HEK293 (cell line): ENCODE measurements at regions not wholly inside any gene's neighbourhood (a gene's known extent, or its start where the extent isn't known, plus 50 kb on each side); places are given as distances from the start of the nearest gene placed in this dataset.

Experiments
- CTCF ChIA-PET: fragments of 350-600 bp; formaldehyde crosslinking; extraction: SDS; loops from one replicate; lab custom pipeline; 2021; ENCODE audit warnings: antibody characterized with exemption; lab: Yijun Ruan, JAX
- POLR2A ChIA-PET: fragments of 300-600 bp; formaldehyde crosslinking; extraction: SDS; loops from one replicate; lab custom pipeline; 2020; ENCODE audit warnings: antibody characterized with exemption, inconsistent platforms; lab: Yijun Ruan, JAX
- H3K27ac ChIP-seq: fragments of 200-500 bp; sonication (Bioruptor generic); 2 replicates; pipeline ENCODE4 v1.5.1; 2014; ENCODE audit warnings: low read depth, low read length, control low read depth, inconsistent platforms; ENCODE audit errors: extremely low read depth
- H3K36me3 ChIP-seq, 2 experiments: fragments of 200-500 bp in 1 of 2; sonication (Bioruptor generic) in 1 of 2; 1 replicate in 1 of 2; 2 replicates in 1 of 2; pipeline ENCODE4 v1.5.1; 2014 to 2017; ENCODE audit warnings: inconsistent platforms in 2 of 2, low read length in 2 of 2; ENCODE audit not compliant: control insufficient read depth in 2 of 2, insufficient read depth in 1 of 2
- H3K4me1 ChIP-seq: fragments of 200-500 bp; sonication (Bioruptor generic); 2 replicates; pipeline ENCODE4 v1.5.1; 2014; ENCODE audit warnings: mild to moderate bottlenecking, low read length, inconsistent platforms; ENCODE audit not compliant: control insufficient read depth, insufficient read depth
- H3K4me3 ChIP-seq: 2 replicates; pipeline ENCODE4 v1.5.1; 2011; ENCODE audit warnings: low read depth, mild to moderate bottlenecking, control low read depth, low read length, moderate library complexity
- H3K9me3 ChIP-seq: fragments of 200-500 bp; sonication (Bioruptor generic); 2 replicates; pipeline ENCODE4 v1.5.1; 2014; ENCODE audit warnings: low read depth, low read length, inconsistent platforms; ENCODE audit not compliant: control insufficient read depth, insufficient read depth
- GLIS2 ChIP-seq: fragments of 450-650 bp; formaldehyde crosslinking; IDR thresholded peaks from 2 replicates; pipeline ENCODE4 v1.5.1; 2016; ENCODE audit warnings: missing biosample characterization, missing genetic modification characterization
- IKZF3 ChIP-seq: fragments of 450-650 bp; IDR thresholded peaks from 2 replicates; pipeline ENCODE4 v1.5.0; 2018; ENCODE audit warnings: missing biosample characterization, mild to moderate bottlenecking, missing genetic modification characterization, moderate library complexity
- KLF8 ChIP-seq: fragments of 450-650 bp; formaldehyde crosslinking; IDR thresholded peaks from 2 replicates; pipeline ENCODE4 v1.5.1; 2016; ENCODE audit warnings: missing biosample characterization, missing genetic modification characterization
- KLF9 ChIP-seq: fragments of 450-650 bp; formaldehyde crosslinking; IDR thresholded peaks from 2 replicates; pipeline ENCODE4 v1.5.1; 2016; ENCODE audit warnings: missing biosample characterization, missing genetic modification characterization, low read depth
- RBAK ChIP-seq: fragments of 450-650 bp; formaldehyde crosslinking; IDR thresholded peaks from 2 replicates; pipeline ENCODE4 v1.5.1; 2016; ENCODE audit warnings: missing biosample characterization, missing genetic modification characterization
- SP3 ChIP-seq: fragments of 450-650 bp; formaldehyde crosslinking; IDR thresholded peaks from 2 replicates; pipeline ENCODE4 v1.5.1; 2016; ENCODE audit warnings: missing biosample characterization, missing genetic modification characterization
- TRIM28 ChIP-seq: IDR thresholded peaks from 2 replicates; pipeline ENCODE4 v1.6.1; 2011; ENCODE audit warnings: low read length, control low read depth, borderline replicate concordance
- ZBTB8A ChIP-seq: fragments of 450-650 bp; formaldehyde crosslinking; IDR thresholded peaks from 2 replicates; pipeline ENCODE4 v1.5.1; 2016; ENCODE audit warnings: missing biosample characterization, missing genetic modification characterization
- ZFHX2 ChIP-seq: fragments of 450-650 bp; formaldehyde crosslinking; conservative IDR thresholded peaks from 2 replicates; pipeline ENCODE4 v1.5.1; 2016; ENCODE audit warnings: missing biosample characterization, missing genetic modification characterization
- ZFP3 ChIP-seq: fragments of 450-650 bp; formaldehyde crosslinking; IDR thresholded peaks from 2 replicates; pipeline ENCODE4 v1.5.1; 2016; ENCODE audit warnings: low read depth, missing biosample characterization, missing genetic modification characterization
- ZIC2 ChIP-seq: fragments of 450-650 bp; formaldehyde crosslinking; IDR thresholded peaks from 2 replicates; pipeline ENCODE4 v1.5.1; 2016; ENCODE audit warnings: missing biosample characterization, missing genetic modification characterization
- ZNF140 ChIP-seq: fragments of 450-650 bp; formaldehyde crosslinking; IDR thresholded peaks from 2 replicates; pipeline ENCODE4 v1.5.1; 2016; ENCODE audit warnings: missing biosample characterization, missing genetic modification characterization
- ZNF16 ChIP-seq: fragments of 450-650 bp; formaldehyde crosslinking; IDR thresholded peaks from 2 replicates; pipeline ENCODE4 v1.5.1; 2016; ENCODE audit warnings: low read depth, missing biosample characterization, missing genetic modification characterization
- ZNF214 ChIP-seq: fragments of 450-650 bp; formaldehyde crosslinking; IDR thresholded peaks from 2 replicates; pipeline ENCODE4 v1.5.1; 2017; ENCODE audit warnings: missing biosample characterization, mild to moderate bottlenecking, missing genetic modification characterization, borderline replicate concordance
- ZNF239 ChIP-seq: fragments of 450-650 bp; formaldehyde crosslinking; IDR thresholded peaks from 2 replicates; pipeline ENCODE4 v1.5.1; 2016; ENCODE audit warnings: missing biosample characterization, missing genetic modification characterization
- ZNF335 ChIP-seq: fragments of 450-650 bp; formaldehyde crosslinking; conservative IDR thresholded peaks from 2 replicates; pipeline ENCODE4 v1.5.1; 2016; ENCODE audit warnings: missing biosample characterization, missing genetic modification characterization
- ZNF350 ChIP-seq: fragments of 450-650 bp; formaldehyde crosslinking; IDR thresholded peaks from 2 replicates; pipeline ENCODE4 v1.5.0; 2017; ENCODE audit warnings: missing biosample characterization, mild to moderate bottlenecking, missing genetic modification characterization
- ZNF366 ChIP-seq: fragments of 450-650 bp; formaldehyde crosslinking; conservative IDR thresholded peaks from 2 replicates; pipeline ENCODE4 v1.5.1; 2016; ENCODE audit warnings: missing biosample characterization, missing genetic modification characterization
- ZNF426 ChIP-seq: fragments of 450-650 bp; formaldehyde crosslinking; IDR thresholded peaks from 2 replicates; pipeline ENCODE4 v1.5.1; 2017; ENCODE audit warnings: missing biosample characterization, missing genetic modification characterization, mild to moderate bottlenecking, inconsistent platforms, moderate library complexity
- ZNF521 ChIP-seq: fragments of 450-650 bp; formaldehyde crosslinking; IDR thresholded peaks from 2 replicates; pipeline ENCODE4 v1.5.1; 2017; ENCODE audit warnings: missing biosample characterization, mild to moderate bottlenecking, missing genetic modification characterization
- ZNF544 ChIP-seq: fragments of 450-650 bp; formaldehyde crosslinking; IDR thresholded peaks from 2 replicates; pipeline ENCODE4 v1.5.0; 2017; ENCODE audit warnings: missing biosample characterization, missing genetic modification characterization
- ZNF600 ChIP-seq: fragments of 450-650 bp; formaldehyde crosslinking; IDR thresholded peaks from 2 replicates; pipeline ENCODE4 v1.5.1; 2016; ENCODE audit warnings: missing biosample characterization, missing genetic modification characterization
- ZNF626 ChIP-seq: fragments of 450-650 bp; sonication (Bioruptor Pico); formaldehyde crosslinking; IDR thresholded peaks from 2 replicates; pipeline ENCODE4 v1.5.1; 2018; ENCODE audit warnings: missing biosample characterization, missing genetic modification characterization, inconsistent platforms
- ZNF664 ChIP-seq: fragments of 450-650 bp; formaldehyde crosslinking; IDR thresholded peaks from 2 replicates; pipeline ENCODE4 v1.5.1; 2016; ENCODE audit warnings: missing biosample characterization, missing genetic modification characterization
- ZNF837 ChIP-seq: fragments of 450-650 bp; formaldehyde crosslinking; IDR thresholded peaks from 2 replicates; pipeline ENCODE4 v1.5.1; 2016; ENCODE audit warnings: missing biosample characterization, missing genetic modification characterization
- ZNF843 ChIP-seq: fragments of 450-650 bp; formaldehyde crosslinking; IDR thresholded peaks from 2 replicates; pipeline ENCODE4 v1.5.1; 2016; ENCODE audit warnings: missing biosample characterization, missing genetic modification characterization
- ZXDB ChIP-seq: fragments of 450-650 bp; formaldehyde crosslinking; IDR thresholded peaks from 2 replicates; pipeline ENCODE4 v1.5.1; 2016; ENCODE audit warnings: missing biosample characterization, missing genetic modification characterization
- TF ChIP-seq, protein P1 (sequence below): fragments of 450-650 bp; formaldehyde crosslinking; IDR thresholded peaks from 2 replicates; pipeline ENCODE4 v1.5.1; 2016; ENCODE audit warnings: missing biosample characterization, missing genetic modification characterization
- TF ChIP-seq, protein P2 (sequence below): fragments of 450-650 bp; formaldehyde crosslinking; IDR thresholded peaks from 2 replicates; pipeline ENCODE4 v1.5.1; 2016; ENCODE audit warnings: missing biosample characterization, missing genetic modification characterization
- TF ChIP-seq, protein P3 (sequence below): fragments of 450-650 bp; formaldehyde crosslinking; IDR thresholded peaks from 2 replicates; pipeline ENCODE4 v1.5.1; 2017; ENCODE audit warnings: missing biosample characterization, missing genetic modification characterization

DNA sequence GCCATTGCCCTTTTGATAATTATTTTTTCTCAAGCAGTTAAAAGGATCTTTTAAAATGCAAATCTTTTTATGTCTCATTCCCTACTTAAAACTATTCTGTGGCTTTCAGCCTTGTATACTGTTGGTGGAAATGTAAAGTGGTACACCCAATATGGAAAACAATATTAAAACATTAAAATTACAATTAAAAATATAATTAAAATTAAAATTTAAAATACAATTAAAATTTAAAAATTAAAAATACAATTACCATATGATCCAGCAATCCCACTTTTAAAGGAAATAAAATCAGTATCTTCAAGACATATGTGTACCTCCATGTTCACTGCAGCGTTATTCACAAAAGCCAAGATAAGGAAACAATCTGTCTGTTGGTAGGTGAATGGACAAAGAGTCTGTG, 340.8 kb upstream of the TOM1L1 start:
- POLR2A ChIA-PET: no interaction called here
- no peaks in the 10 kb centered on the region for H3K9me3 ChIP-seq
- no peak overlapping the region for H3K27ac ChIP-seq
- TF ChIP-seq ZNF335 (tag by site-specific recombination) (no peak), RBAK (tag by site-specific recombination) (no peak), ZFP3 (tag by site-specific recombination) (no peak), KLF8 (tag by site-specific recombination) (no peak)
- TF ChIP-seq, all 188 proteins: peak for 0
- no peak overlapping the region for H3K4me3 ChIP-seq
- no peaks in the 10 kb centered on the region for H3K36me3 ChIP-seq
- no peaks in the 10 kb centered on the region for H3K4me1 ChIP-seq
- CTCF ChIA-PET: no interaction called here

DNA sequence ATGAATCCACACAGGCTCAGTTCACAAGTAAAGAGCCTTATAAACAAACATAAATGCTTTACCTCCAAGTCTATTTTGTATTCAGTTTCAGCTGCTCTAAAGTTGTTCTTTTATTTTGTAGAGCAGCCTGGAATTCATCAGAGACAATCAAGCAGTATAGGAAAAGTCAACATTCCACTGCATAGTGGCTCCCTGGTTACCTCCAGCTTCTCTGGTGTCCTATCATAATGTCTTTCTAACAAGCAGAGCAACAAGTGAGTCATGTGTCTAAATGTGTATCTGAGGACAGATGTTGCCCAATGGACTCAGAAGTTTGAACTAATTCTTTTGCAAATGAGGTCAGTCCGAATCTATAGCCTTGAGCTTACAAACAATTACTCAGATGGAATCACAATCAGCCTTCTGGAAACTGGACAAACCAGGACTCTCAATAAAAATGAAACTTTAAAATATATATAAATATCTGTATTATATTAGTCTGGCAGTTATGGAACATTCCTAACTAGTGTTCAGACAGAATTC, 292.0 kb upstream of the TOM1L1 start:
- ChIA-PET CTCF (no interaction called here), POLR2A (no interaction called here)
- no peak for TF ChIP-seq ZNF426 (tag by site-specific recombination)
- TF ChIP-seq GLIS2: no peak
- TF ChIP-seq ZFHX2: no peak
- no peak for TF ChIP-seq IKZF3 (tag by site-specific recombination)
- no peak for TF ChIP-seq ZNF16 (tag by site-specific recombination)
- TF ChIP-seq ZIC2 (tag by site-specific recombination): no peak
- Histone ChIP-seq H3K36me3 (no peaks in the 10 kb centered on the region), H3K9me3 (no peaks in the 10 kb centered on the region; the same call in 1 of the 2 replicates), H3K4me3 (no peak overlapping the region), H3K4me1 (no peaks in the 10 kb centered on the region), H3K27ac (no peak overlapping the region)

DNA sequence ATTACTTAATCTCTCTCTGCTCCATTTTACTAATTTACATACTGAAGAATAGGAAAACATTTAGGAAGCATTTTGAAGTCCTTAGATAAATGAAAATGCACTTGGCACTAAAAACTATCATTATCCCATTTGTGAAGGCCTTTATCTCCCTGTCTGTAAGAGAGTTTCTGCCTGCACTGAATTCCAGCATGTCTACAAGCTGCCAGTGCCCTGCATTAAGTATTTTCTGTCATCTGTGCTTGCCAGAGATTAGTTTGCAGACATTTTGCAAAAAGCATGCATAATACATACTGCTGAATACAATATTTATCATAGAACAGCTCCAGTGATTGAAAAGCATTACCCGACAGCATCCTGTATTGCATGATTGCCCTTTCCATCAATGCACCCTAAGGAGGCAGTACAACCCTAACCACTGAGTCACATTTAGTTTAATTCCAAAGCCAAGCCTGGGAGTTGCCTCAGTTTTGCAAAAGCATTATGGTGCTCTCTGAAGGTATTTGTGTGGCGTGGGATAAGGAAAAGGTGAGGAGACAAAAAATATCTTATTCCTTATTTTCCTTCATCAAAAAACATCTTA, 280.2 kb upstream of the TOM1L1 start:
- ChIA-PET CTCF (no interaction called here), POLR2A (no interaction called here)
- no peaks in the 10 kb centered on the region for H3K9me3 ChIP-seq
- TF ChIP-seq ZNF521 (tag by site-specific recombination): no peak
- TF ChIP-seq, protein P1, sequence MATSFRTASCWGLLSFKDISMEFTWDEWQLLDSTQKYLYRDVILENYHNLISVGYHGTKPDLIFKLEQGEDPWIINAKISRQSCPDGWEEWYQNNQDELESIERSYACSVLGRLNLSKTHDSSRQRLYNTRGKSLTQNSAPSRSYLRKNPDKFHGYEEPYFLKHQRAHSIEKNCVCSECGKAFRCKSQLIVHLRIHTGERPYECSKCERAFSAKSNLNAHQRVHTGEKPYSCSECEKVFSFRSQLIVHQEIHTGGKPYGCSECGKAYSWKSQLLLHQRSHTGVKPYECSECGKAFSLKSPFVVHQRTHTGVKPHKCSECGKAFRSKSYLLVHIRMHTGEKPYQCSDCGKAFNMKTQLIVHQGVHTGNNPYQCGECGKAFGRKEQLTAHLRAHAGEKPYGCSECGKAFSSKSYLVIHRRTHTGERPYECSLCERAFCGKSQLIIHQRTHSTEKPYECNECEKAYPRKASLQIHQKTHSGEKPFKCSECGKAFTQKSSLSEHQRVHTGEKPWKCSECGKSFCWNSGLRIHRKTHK (tag by site-specific recombination): no peak
- no peak for TF ChIP-seq ZBTB8A
- no peak for TF ChIP-seq ZNF544 (tag by site-specific recombination)
- TF ChIP-seq ZXDB (tag by site-specific recombination): no peak
- TF ChIP-seq TRIM28: no peak
- TF ChIP-seq, protein P2, sequence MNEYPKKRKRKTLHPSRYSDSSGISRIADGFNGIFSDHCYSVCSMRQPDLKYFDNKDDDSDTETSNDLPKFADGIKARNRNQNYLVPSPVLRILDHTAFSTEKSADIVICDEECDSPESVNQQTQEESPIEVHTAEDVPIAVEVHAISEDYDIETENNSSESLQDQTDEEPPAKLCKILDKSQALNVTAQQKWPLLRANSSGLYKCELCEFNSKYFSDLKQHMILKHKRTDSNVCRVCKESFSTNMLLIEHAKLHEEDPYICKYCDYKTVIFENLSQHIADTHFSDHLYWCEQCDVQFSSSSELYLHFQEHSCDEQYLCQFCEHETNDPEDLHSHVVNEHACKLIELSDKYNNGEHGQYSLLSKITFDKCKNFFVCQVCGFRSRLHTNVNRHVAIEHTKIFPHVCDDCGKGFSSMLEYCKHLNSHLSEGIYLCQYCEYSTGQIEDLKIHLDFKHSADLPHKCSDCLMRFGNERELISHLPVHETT: no peak
- no peak for TF ChIP-seq ZNF600 (tag by site-specific recombination)
- TF ChIP-seq ZNF239: no peak
- TF ChIP-seq ZNF214 (tag by site-specific recombination): no peak
- no peak for TF ChIP-seq ZNF140 (tag by site-specific recombination)
- TF ChIP-seq ZNF350 (tag by site-specific recombination): no peak
- no peak for TF ChIP-seq SP3 (tag by site-specific recombination)
- TF ChIP-seq KLF9 (tag by site-specific recombination): no peak
- TF ChIP-seq ZNF664: no peak
- TF ChIP-seq ZNF626 (tag by site-specific recombination): no peak
- TF ChIP-seq ZNF837 (tag by site-specific recombination): no peak
- no peak for TF ChIP-seq ZNF366
- TF ChIP-seq, protein P3, sequence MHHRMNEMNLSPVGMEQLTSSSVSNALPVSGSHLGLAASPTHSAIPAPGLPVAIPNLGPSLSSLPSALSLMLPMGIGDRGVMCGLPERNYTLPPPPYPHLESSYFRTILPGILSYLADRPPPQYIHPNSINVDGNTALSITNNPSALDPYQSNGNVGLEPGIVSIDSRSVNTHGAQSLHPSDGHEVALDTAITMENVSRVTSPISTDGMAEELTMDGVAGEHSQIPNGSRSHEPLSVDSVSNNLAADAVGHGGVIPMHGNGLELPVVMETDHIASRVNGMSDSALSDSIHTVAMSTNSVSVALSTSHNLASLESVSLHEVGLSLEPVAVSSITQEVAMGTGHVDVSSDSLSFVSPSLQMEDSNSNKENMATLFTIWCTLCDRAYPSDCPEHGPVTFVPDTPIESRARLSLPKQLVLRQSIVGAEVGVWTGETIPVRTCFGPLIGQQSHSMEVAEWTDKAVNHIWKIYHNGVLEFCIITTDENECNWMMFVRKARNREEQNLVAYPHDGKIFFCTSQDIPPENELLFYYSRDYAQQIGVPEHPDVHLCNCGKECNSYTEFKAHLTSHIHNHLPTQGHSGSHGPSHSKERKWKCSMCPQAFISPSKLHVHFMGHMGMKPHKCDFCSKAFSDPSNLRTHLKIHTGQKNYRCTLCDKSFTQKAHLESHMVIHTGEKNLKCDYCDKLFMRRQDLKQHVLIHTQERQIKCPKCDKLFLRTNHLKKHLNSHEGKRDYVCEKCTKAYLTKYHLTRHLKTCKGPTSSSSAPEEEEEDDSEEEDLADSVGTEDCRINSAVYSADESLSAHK (tag by site-specific recombination): no peak
- TF ChIP-seq ZNF843 (tag by site-specific recombination): no peak
- H3K36me3 ChIP-seq: no peaks in the 10 kb centered on the region
- H3K4me1 ChIP-seq: no peaks in the 10 kb centered on the region
- no peak overlapping the region for H3K4me3 ChIP-seq
- no peak overlapping the region for H3K27ac ChIP-seq
